Activated CD8-positive, alpha-beta memory T cell treated with anti-CD3 and anti-CD28 coated beads for 48 hours (primary cell): ENCODE measurements at regions not wholly inside any gene's neighbourhood (a gene's known extent, or its start where the extent isn't known, plus 50 kb on each side); places are given as distances from the start of the nearest gene placed in this dataset.
"Not testable (repeated sequence)": the region's sequence is repeated elsewhere in the genome, so short reads cannot be mapped to it uniquely, and the experiment has no call there.

Experiments
- DNase-seq, 3 experiments: peaks; one replicate each; pipeline ENCODE4 v3.0.0-alpha.2; 2020; ENCODE audit warnings: low read depth in 2 of 3, low spot score in 2 of 3

DNA sequence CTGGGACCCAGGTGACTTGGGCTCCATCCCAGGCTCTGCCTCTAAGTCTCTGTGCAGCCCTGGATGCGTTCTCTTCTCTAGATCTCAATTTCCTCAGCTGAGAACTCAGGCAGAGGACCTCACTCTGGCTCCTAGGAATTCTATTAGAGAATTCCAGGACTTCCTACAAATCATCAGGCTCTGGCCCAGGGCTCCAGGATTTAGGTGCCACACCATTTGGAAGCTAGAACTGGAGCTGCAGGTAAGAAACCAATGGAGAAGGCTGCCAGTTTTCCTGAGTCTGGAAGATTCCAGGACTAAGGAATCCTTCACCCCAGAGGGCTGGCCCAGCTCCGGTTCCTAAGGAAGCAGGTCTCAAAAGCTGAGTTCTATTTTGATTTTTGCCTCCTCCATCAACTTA is 189.8 kb upstream of the CDH5 start:
- no peak for DNase-seq

DNA sequence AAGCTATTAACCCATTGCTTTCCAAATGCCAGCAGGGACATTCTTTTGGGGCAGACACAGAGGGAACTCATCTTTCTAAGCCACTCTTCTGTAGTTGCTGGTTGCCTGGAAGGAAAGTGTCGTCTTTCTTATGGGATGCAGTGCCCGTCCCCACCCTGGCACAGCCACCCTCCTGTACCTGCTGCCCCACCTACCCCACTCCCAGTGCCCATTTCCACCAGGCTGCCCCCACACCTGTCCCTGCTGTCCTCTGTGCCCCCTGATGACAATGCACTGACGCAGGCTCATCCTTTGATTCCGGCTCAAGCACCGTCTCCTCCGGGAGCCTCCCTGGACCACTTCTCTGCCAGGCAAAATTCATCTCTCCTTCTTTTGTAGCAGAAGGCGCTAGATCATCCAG is 190.4 kb upstream of the CDH5 start:
- no peak for DNase-seq

DNA sequence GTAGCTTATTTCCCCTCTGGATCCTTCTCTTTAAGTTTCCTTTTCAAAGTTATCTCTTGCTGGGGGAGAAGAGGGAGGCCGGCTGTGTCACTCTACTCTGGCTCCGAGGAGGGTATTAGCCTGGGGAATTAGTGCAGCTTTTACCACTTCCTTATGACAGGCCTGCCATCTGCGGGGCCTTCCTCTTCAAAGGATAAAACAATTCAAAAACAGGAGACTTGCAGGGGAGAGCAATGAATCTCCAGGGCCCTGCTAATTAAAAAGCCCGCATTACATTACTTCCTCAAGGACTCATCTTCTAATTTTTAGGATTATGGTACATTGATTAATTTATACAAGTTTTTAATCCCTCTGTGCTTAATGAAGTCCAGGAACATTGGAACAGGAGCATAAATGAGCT is 190.9 kb upstream of the CDH5 start:
- DNase-seq = no peak

DNA sequence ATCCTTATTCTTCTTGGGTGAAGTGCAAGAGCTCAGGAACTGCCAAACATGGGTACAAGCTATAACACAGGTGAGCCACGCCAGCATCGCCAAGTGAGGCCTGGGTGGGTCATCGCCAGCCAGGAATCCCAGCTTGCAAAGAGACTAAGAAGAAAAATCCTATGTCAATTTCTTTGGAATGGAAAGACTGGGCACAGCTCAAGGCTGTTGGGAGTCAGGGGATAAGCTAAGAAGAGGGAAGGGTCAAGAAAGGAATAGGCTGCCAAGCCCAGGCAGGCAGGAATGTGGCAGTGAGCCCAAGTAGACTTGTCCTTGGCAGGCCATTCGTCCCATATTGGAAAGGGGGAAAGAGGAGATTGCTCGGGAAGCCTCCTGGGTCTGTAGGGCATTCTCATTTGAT is 191.4 kb upstream of the CDH5 start:
- DNase-seq = no peak

- not testable (repeated sequence) for DNase-seq
These were observed 192.7 kb upstream of the CDH5 start for GRCh38 chr16:66173796-66174195.

- not testable (repeated sequence) for DNase-seq
These were observed 193.3 kb upstream of the CDH5 start for GRCh38 chr16:66173181-66173580.

DNA sequence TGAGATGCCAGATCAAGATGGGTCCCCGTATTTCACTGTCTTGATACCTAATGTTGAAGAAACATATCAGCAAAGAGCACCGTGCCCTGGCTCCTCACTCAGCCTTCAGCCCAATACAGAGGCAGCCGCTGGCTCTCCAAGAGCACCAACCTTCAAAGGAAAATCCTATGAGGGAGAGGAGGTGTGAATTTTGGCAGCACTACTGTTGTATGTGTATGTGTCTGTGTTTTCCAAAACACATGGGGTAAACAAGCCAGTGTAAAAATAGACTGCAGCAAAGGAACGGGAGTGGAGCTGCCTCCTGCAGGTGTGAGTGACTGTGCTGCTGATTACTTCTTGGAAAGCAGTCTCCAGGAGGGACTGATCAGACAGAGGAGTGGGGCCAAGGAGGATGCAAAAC is 194.0 kb upstream of the CDH5 start:
- no peak for DNase-seq

- no peak for DNase-seq
These were observed 194.9 kb upstream of the CDH5 start for GRCh38 chr16:66171578-66171977.

- DNase-seq = no peak
These were observed 195.5 kb upstream of the CDH5 start for GRCh38 chr16:66170989-66171388.

DNA sequence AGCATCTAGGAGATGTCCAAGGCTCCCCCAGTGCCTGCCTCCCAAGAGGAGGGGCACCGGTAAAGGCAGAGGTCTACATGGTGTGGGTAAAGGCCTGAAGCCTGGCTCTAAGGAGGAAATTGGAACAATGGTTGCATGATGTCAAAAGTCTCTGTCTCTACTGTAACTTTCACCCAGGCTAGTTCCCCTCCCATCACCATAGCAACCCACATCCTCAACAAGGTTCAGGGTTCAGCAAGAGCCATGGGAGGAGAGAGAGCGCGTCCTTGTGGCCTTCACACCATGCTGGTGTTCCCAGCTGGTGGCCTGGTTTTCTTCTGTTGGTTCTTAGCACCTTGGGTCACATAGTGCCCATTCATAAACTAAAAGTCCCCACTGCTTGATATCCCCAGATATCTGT is 196.7 kb upstream of the CDH5 start:
- DNase-seq = no peak

GRCh38 chr16:66168777-66169176 is 197.7 kb upstream of the CDH5 start:
- DNase-seq = no peak

DNA sequence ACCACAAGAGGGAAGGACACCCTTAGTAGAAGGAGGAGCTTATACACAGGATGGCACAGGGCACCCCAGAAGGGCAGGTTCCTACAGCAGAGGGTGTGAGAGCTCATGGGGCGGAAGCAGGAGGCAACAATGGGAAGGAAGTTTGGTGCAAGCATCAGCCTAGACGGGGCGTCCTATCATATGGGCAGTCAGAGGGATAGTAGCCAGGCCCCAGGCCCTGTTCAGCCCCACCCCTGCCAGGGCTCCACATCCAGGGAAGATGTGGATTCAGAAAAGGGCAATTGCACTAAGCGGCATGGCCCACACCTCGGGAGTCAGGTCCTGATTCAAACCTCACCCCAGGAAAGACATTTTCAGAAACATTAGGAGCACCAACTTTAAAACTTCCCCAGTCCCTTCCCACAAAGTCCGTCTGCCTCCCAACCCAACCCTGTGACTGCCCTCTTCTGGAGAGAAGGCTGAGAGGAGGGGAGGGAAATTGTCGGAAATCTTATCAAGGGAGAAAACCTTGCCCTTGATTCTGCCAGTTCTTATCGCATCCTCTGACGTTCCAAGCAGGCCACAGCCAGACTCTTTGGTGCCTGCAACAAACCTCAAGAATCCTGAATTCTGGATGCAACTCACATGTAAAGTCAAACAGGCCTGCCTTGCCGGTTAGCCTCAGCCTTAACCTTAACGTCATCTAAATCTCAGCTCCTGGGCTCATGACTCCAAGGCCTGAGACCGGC is 198.8 kb upstream of the CDH5 start:
- no peak for DNase-seq

- DNase-seq = no peak
These were observed 200.0 kb upstream of the CDH5 start for GRCh38 chr16:66166490-66166889.

- no peak for DNase-seq
These were observed 200.6 kb upstream of the CDH5 start for GRCh38 chr16:66165879-66166278.

DNA sequence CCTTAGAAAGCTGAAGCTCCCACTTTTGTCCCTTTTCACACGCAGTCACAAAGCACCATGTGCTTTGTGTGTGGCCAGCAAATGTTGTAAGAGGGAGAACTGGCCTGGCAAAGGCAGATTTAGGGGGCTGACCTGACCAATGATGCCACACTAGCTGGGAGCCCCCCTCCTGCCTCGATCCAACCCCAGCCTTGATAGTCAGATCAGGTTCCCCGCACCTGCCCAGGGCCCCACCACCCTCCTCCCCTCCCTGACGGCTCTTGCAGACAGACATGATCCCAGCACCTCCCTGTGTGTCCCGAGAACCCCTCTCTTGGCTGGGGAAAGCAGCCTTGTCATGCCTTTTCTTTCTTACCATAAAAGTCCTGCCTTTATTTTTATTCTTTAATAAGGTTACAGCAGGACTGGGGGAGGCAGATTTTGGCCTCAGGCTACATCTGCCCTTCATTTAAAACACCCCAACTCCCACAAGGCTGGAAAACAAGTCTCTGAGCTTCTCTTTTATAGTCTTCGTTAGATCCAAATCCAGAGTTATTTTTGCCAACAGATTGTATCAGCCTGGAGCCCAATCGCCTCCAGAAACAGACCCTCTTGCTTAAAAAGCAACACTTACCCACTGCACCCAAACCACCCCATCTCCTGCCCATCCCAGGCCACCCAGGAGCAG is 201.8 kb upstream of the CDH5 start:
- no peak for DNase-seq

GRCh38 chr16:66162821-66163220 is 203.7 kb upstream of the CDH5 start:
- DNase-seq = no peak

GRCh38 chr16:66161942-66162341 is 204.5 kb upstream of the CDH5 start:
- no peak for DNase-seq

GRCh38 chr16:66161269-66161668 is 205.2 kb upstream of the CDH5 start:
- DNase-seq = no peak

- no peak for DNase-seq
These were observed 206.5 kb upstream of the CDH5 start for GRCh38 chr16:66159987-66160386.

- DNase-seq = no peak
These were observed 210.0 kb upstream of the CDH5 start for GRCh38 chr16:66156538-66156937.

DNA sequence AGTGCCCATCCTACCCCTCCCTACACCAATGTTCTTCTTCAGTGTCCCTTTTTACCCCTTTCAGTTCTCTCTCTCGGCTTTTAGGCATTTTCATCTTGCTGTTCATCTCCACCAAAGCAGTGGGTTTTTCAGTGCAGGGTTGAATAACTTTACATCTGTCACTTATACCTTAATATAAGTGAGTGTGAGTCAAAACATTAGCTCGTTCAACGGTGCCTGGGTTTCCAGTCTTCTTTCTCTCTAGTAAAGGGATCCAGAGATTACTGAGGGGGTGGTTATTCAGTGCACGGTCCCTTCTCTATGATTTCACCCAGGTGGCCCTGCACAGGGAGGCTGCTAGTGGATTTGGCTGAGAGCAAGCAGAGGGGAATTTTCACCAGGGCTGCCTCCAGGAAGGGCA is 210.6 kb upstream of the CDH5 start:
- no peak for DNase-seq

DNA sequence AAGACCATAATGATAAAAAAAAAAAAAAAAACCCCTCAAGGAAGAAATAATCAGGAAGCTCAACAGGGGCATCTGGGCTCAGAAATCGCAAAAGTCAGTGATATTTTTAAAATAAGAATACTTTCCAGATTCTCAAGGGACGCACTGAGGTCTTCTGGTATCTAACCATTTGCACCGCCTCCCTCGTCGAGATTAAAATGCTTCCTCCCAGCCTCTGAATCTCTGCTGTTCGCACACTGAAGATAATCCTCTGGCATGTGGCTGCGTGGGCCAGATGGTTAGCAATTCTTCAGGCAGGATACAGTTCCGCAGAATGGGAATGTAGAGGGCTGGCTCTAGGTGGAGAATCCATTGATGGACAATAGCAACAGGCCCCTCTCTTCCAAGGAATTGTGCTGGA is 211.7 kb upstream of the CDH5 start:
- no peak for DNase-seq

DNA sequence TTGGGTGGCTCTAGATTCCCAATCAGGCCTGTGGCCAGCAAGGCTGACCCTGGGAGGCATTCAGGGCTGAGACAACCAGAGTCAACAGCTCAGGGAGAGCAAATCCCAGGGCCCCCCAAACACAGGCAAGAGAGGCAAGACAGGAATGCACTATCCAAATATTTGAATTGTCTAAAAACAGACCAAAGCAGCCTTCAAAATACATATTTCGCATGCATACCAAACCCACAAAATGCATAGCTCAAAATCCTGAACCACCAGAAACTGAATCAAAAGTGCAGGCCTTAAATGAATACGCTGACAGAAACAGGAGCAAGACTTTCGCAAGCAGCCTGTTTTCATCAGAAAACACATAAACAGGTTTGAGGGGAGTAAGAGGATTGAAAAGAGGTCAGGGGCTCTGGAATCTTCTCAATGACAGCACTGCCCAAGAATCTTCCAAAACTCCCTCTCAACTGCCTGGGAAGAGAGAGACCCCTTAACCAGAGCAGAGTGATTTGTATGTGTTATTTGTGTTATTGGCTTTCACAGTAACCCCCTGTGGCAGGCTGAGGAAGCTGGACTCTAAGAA is 213.6 kb upstream of the CDH5 start:
- no peak for DNase-seq
